GM12873 (cell line): ENCODE measurements at regions not wholly inside any gene's neighbourhood (a gene's known extent, or its start where the extent isn't known, plus 50 kb on each side); places are given as distances from the start of the nearest gene placed in this dataset.

Experiments
- CTCF ChIP-seq: IDR thresholded peaks from 2 replicates; pipeline ENCODE4 v1.5.1; 2012; ENCODE audit warnings: low read depth, mild to moderate bottlenecking, moderate library complexity, low read length, control low read depth; ENCODE audit not compliant: insufficient read depth; ENCODE audit errors: missing control alignments

- TF ChIP-seq CTCF: no peak
These were observed 53.4 kb upstream of the TLK1 start for GRCh38 chr2:171214093-171214492.

DNA sequence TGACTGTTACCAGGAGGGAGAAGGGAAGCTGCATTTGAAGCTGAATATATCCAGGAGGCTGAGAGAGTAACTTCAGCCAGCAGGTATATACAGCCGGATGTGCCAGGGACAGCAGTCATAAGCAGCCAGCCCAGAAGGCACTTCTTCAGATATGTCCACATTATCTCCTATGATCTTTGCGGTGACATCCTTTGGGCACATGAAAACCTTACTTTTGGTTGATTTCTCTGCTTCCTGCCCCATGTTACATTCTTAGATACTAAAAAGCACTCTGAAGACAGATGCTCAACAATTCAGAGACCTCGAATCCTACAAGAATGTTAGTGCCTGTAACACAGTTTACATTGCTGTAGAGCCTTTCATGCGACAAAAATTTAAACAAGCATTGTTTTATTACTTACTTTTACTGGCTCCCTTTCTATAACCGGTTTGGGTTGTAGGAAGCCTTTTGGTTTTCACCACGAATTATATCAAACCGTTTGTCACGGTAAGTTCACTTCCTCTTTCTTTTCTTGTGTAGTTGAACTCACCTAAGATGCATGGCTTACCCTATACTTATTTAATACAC, 50.3 kb upstream of the TLK1 start:
- TF ChIP-seq CTCF: no peak
